Mesenchymal stem cell (in vitro differentiated cells and primary cell): ENCODE measurements at regions not wholly inside any gene's neighbourhood (a gene's known extent, or its start where the extent isn't known, plus 50 kb on each side); places are given as distances from the start of the nearest gene placed in this dataset.

Experiments
- DNase-seq: peaks from one replicate; pipeline ENCODE4 v3.0.0-alpha.2; 2013
- H2AFZ ChIP-seq: one replicate; pipeline ENCODE4 v1.6.1; 2013; ENCODE audit warnings: low read depth, mild to moderate bottlenecking, control low read depth, inconsistent platforms, low read length, moderate library complexity
- H2AK5ac ChIP-seq: 2 replicates; pipeline ENCODE4 v1.6.1; 2013; ENCODE audit warnings: low read length, moderate library complexity, mild to moderate bottlenecking, inconsistent platforms; ENCODE audit not compliant: severe bottlenecking
- H2BK120ac ChIP-seq: one replicate; pipeline ENCODE4 v1.6.1; 2013; ENCODE audit warnings: low read depth, mild to moderate bottlenecking, inconsistent platforms, low read length, moderate library complexity
- H2BK12ac ChIP-seq, 2 experiments: one replicate each; pipeline ENCODE4 v1.6.1; 2013; ENCODE audit warnings: inconsistent platforms in 2 of 2, low read length in 2 of 2, mild to moderate bottlenecking in 2 of 2, moderate library complexity in 2 of 2, control low read depth in 1 of 2
- H2BK15ac ChIP-seq: one replicate; pipeline ENCODE4 v1.6.1; 2013; ENCODE audit warnings: mild to moderate bottlenecking, low read depth, inconsistent platforms; ENCODE audit not compliant: poor library complexity, severe bottlenecking
- H2BK5ac ChIP-seq: 2 replicates; pipeline ENCODE4 v1.6.1; 2013; ENCODE audit warnings: low read depth, mild to moderate bottlenecking, low read length, control low read depth, inconsistent platforms; ENCODE audit not compliant: poor library complexity, severe bottlenecking
- H3K14ac ChIP-seq, 2 experiments: one replicate each; pipeline ENCODE4 v1.6.1; 2013; ENCODE audit warnings: inconsistent platforms in 2 of 2, low read length in 2 of 2, control low read depth in 1 of 2, mild to moderate bottlenecking in 1 of 2, moderate library complexity in 1 of 2
- H3K18ac ChIP-seq, 2 experiments: one replicate each; pipeline ENCODE4 v1.6.1; 2013; ENCODE audit warnings: inconsistent platforms in 2 of 2, low read length in 2 of 2, control low read depth in 1 of 2, low read depth in 1 of 2, mild to moderate bottlenecking in 1 of 2
- H3K23ac ChIP-seq, 2 experiments: one replicate each; pipeline ENCODE4 v1.6.1; 2013; ENCODE audit warnings: inconsistent platforms in 2 of 2, low read length in 2 of 2, mild to moderate bottlenecking in 2 of 2, moderate library complexity in 2 of 2, control low read depth in 1 of 2
- H3K27ac ChIP-seq: 2 replicates; pipeline ENCODE4 v1.5.1; 2013; ENCODE audit warnings: mild to moderate bottlenecking, moderate library complexity, low read length, control low read depth, inconsistent platforms; ENCODE audit not compliant: poor library complexity, severe bottlenecking
- H3K27me3 ChIP-seq, 2 experiments: 2 replicates each; pipeline versions ENCODE4 v1.6.1 to v1.7.0; 2013; ENCODE audit warnings: low read length in 2 of 2, mild to moderate bottlenecking in 2 of 2, moderate library complexity in 2 of 2, control low read depth in 1 of 2, inconsistent platforms in 1 of 2; ENCODE audit not compliant: control insufficient read depth in 1 of 2, insufficient read depth in 1 of 2
- H3K36me3 ChIP-seq, 2 experiments: 2 replicates each; pipeline versions ENCODE4 v1.6.1 to v1.7.0; 2013; ENCODE audit warnings: low read length in 2 of 2, control low read depth in 1 of 2, inconsistent platforms in 1 of 2, low read depth in 1 of 2, mild to moderate bottlenecking in 1 of 2; ENCODE audit not compliant: insufficient read depth in 2 of 2, control insufficient read depth in 1 of 2
- H3K4ac ChIP-seq, 2 experiments: one replicate each; pipeline ENCODE4 v1.6.1; 2013; ENCODE audit warnings: inconsistent platforms in 2 of 2, low read length in 2 of 2, mild to moderate bottlenecking in 2 of 2, moderate library complexity in 2 of 2, control low read depth in 1 of 2, low read depth in 1 of 2
- H3K4me1 ChIP-seq: 2 replicates; pipeline ENCODE4 v1.6.1; 2013; ENCODE audit warnings: low read depth, low read length, control low read depth; ENCODE audit not compliant: control insufficient read depth, insufficient read depth
- H3K4me2 ChIP-seq: 2 replicates; pipeline ENCODE4 v1.6.1; 2013; ENCODE audit warnings: low read length, mild to moderate bottlenecking, inconsistent platforms; ENCODE audit not compliant: poor library complexity, severe bottlenecking
- H3K4me3 ChIP-seq, 2 experiments: 2 replicates each; pipeline versions ENCODE4 v1.5.1 to v1.7.0; 2013; ENCODE audit warnings: low read length in 2 of 2, mild to moderate bottlenecking in 2 of 2, control low read depth in 1 of 2, low read depth in 1 of 2; ENCODE audit not compliant: insufficient read depth in 1 of 2
- H3K79me1 ChIP-seq: replicated peaks from 2 replicates; pipeline ENCODE4 v1.6.1; 2013; ENCODE audit warnings: mild to moderate bottlenecking, control low read depth, low read length, inconsistent platforms; ENCODE audit not compliant: poor library complexity, severe bottlenecking
- H3K9ac ChIP-seq: 2 replicates; pipeline ENCODE4 v1.7.0; 2013; ENCODE audit warnings: mild to moderate bottlenecking, low read length, moderate library complexity
- H3K9me3 ChIP-seq: 2 replicates; pipeline ENCODE4 v1.7.0; 2013; ENCODE audit warnings: mild to moderate bottlenecking, low read length; ENCODE audit not compliant: control insufficient read depth
- H4K8ac ChIP-seq: one replicate; pipeline ENCODE4 v1.6.1; 2013; ENCODE audit warnings: inconsistent platforms, mild to moderate bottlenecking, low read length, moderate library complexity
- H4K91ac ChIP-seq: one replicate; pipeline ENCODE4 v1.6.1; 2013; ENCODE audit warnings: mild to moderate bottlenecking, low read length, inconsistent platforms
- WGBS: methylation state at CpG from one replicate; pipeline ENCODE4 v1.1.7; 2013; ENCODE audit warnings: mixed read lengths; 5-methylcytosine and 5-hydroxymethylcytosine counted together

DNA sequence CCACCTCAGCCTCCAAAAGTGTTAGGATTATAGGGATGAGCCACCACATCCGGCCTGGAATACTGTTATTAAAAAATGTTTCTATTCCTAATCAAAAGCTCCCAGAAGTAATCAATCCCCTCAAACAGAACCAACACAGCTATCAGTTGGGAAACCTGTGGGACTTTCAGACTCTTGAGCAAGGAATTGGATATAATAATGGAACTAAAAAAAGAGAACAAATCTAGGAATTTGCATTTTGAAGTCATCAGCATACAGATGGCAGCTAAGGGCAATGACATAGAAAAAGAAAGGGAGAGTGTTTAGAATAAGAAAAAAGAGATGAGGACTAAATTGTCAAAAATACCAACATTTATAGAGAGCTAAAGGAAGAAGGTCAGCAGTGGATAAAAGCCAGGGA lies 54.7 kb upstream of the AMN1 start:
- Histone ChIP-seq H3K27me3 (no peaks in the 10 kb centered on the region), H3K14ac (no peak overlapping the region), H3K4ac (no peak overlapping the region), H3K9me3 (peaks cover 9% of the 10 kb centered on the region), H3K4me1 (no peaks in the 10 kb centered on the region), H4K8ac (no peak overlapping the region), H3K4me3 (no peak overlapping the region), H2AK5ac (no peak overlapping the region), H2BK15ac (no peak overlapping the region), H3K4me2 (no peak overlapping the region), H2AFZ (no peak overlapping the region), H2BK120ac (no peak overlapping the region), H3K9ac (no peak overlapping the region), H3K27ac (no peak overlapping the region), H3K36me3 (no peaks in the 10 kb centered on the region), H2BK12ac (no peak overlapping the region), H3K23ac (no peak overlapping the region), H4K91ac (no peak overlapping the region), H3K18ac (no peak overlapping the region), H2BK5ac (no peak overlapping the region), H3K79me1 (no peaks in the 10 kb centered on the region)
- no CpG with 5 or more reads among the region's 1 CpG for WGBS
- no peak for DNase-seq

DNA sequence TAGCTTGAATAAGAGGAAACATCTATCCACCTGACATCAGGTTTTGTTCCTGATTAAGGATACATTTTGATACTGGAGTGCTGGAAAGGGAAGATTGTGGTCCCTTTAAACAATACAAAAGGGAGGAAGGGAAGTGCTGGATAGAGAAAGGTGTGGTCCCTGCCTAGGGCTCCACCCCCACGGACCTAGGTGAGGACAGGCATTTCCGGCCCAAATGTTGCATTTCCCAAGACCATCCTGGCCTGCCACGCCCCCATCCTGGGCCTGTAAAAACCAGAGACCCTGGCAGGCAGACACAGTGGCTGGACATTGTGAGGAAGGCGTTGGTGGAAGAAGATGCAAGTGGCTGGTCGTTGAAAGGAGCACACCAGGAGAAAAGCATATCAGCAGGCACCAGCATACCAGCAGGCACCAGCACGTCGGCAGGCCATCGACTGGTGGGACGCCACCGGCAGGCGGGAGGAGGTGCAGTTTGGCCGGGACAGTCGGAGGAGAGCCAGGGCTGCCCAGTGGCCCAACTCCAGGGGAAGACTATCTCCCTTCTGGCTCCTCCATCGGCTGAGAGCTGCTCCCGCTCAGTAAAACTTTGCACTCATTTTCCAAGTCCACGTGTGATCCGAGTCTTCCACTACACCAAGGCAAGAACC lies 53.2 kb upstream of the AMN1 start:
- Histone ChIP-seq H3K27ac (no peak overlapping the region), H3K4me3 (no peak overlapping the region), H2BK120ac (no peak overlapping the region), H3K23ac (no peak overlapping the region), H2AK5ac (no peak overlapping the region), H4K8ac (no peak overlapping the region), H3K36me3 (no peaks in the 10 kb centered on the region), H3K4me1 (no peaks in the 10 kb centered on the region), H2AFZ (peak overlapping the region; percentile 31), H3K27me3 (no peaks in the 10 kb centered on the region), H3K14ac (peak overlapping the region in 1 of 2 experiments; percentile 87), H2BK5ac (no peak overlapping the region), H4K91ac (no peak overlapping the region), H3K9ac (no peak overlapping the region), H3K4ac (no peak overlapping the region), H3K18ac (no peak overlapping the region), H3K79me1 (no peaks in the 10 kb centered on the region), H2BK15ac (no peak overlapping the region), H2BK12ac (peak overlapping the region in 1 of 2 experiments; percentile 71), H3K4me2 (no peak overlapping the region), H3K9me3 (peaks cover 9% of the 10 kb centered on the region)
- no peak for DNase-seq
- 85% methylated on average over 17 of the region's 17 CpGs for WGBS

DNA sequence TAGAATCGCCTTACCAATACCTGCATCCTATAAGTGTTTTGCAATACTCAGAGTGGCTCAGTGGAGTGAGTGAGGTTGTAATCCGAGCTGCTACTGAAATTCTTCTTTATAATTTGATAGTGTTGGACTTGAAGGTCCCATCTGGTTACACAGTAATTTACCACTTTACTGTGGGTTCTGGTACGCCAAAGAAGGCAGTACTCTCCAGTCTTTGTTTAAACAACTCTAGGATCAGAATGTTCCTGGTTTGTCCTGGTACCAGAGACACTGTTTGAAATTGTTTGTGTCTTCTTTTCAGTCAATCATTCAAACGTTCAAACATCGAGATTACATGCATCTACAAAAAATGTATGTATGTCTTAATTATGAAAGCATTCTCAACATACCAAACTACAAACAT lies 51.3 kb upstream of the AMN1 start:
- DNase-seq: no peak
- Histone ChIP-seq H3K79me1 (no peaks in the 10 kb centered on the region), H3K27me3 (no peaks in the 10 kb centered on the region), H2BK120ac (no peak overlapping the region), H3K9ac (no peak overlapping the region), H3K4me2 (no peak overlapping the region), H3K9me3 (peaks cover 9% of the 10 kb centered on the region), H2AFZ (no peak overlapping the region), H3K14ac (no peak overlapping the region), H2AK5ac (no peak overlapping the region), H3K23ac (no peak overlapping the region), H3K18ac (no peak overlapping the region), H4K91ac (no peak overlapping the region), H3K4me3 (no peak overlapping the region), H2BK15ac (no peak overlapping the region), H3K4ac (no peak overlapping the region), H3K36me3 (no peaks in the 10 kb centered on the region), H3K27ac (no peak overlapping the region), H3K4me1 (no peaks in the 10 kb centered on the region), H2BK12ac (no peak overlapping the region), H2BK5ac (no peak overlapping the region), H4K8ac (no peak overlapping the region)
- WGBS: 77% methylated on average over 2 of the region's 5 CpGs

DNA sequence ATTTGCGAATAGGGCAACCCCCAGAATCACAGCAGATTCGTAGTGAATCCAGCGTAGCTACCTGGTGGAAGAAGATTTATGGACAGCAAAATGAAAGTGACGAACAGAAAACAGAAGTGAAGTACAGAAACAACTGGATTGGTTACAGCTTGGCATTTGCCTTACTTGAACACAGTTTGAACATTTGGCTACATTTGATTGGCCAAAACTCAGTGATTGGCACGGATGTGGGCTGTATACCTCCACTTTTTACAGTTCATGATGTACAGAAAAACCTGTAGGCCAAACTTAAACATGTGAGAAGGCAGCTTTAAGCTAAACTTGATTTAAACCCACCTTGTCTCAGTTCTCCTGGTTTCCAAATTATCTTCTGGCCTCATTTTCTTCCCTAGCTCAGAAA lies 49.9 kb upstream of the AMN1 start:
- no peak overlapping the region for H3K27ac ChIP-seq
- no peak overlapping the region for H2AFZ ChIP-seq
- H4K91ac ChIP-seq: no peak overlapping the region
- H3K4me1 ChIP-seq: no peaks in the 10 kb centered on the region
- H3K4me3 ChIP-seq: no peak overlapping the region
- H2BK15ac ChIP-seq: no peak overlapping the region
- WGBS: 95% methylated on average over 5 of the region's 5 CpGs
- H2BK5ac ChIP-seq: no peak overlapping the region
- H3K4me2 ChIP-seq: no peak overlapping the region
- H3K79me1 ChIP-seq: no peaks in the 10 kb centered on the region
- H2BK120ac ChIP-seq: no peak overlapping the region
- no peaks in the 10 kb centered on the region for H3K36me3 ChIP-seq
- H3K9me3 ChIP-seq: peaks cover under 1% of the 10 kb centered on the region
- H2AK5ac ChIP-seq: no peak overlapping the region
- DNase-seq: no peak
- no peak overlapping the region for H4K8ac ChIP-seq
- H3K14ac ChIP-seq: no peak overlapping the region
- H3K9ac ChIP-seq: no peak overlapping the region
- no peak overlapping the region for H3K23ac ChIP-seq
- H2BK12ac ChIP-seq: no peak overlapping the region
- H3K4ac ChIP-seq: no peak overlapping the region
- H3K18ac ChIP-seq: no peak overlapping the region
- no peaks in the 10 kb centered on the region for H3K27me3 ChIP-seq
